Osteoblast (primary cell): ENCODE measurements at regions not wholly inside any gene's neighbourhood (a gene's known extent, or its start where the extent isn't known, plus 50 kb on each side); places are given as distances from the start of the nearest gene placed in this dataset.

Experiments
- DNase-seq: peaks from one replicate; pipeline ENCODE4 v3.0.0; 2011; ENCODE audit warnings: low spot score, mixed read lengths; ENCODE audit not compliant: insufficient read length; ENCODE audit errors: missing footprints
- H2AFZ ChIP-seq: 2 replicates; pipeline ENCODE4 v1.6.0; 2011; ENCODE audit warnings: mild to moderate bottlenecking, low read length
- H3K27ac ChIP-seq: 2 replicates; pipeline ENCODE4 v1.5.1; 2011; ENCODE audit warnings: mild to moderate bottlenecking, low read depth, low read length, moderate library complexity
- H3K27me3 ChIP-seq: 2 replicates; pipeline ENCODE4 v1.6.0; 2012; ENCODE audit warnings: mild to moderate bottlenecking, control low read depth, inconsistent platforms, low read length, moderate library complexity; ENCODE audit not compliant: insufficient read depth
- H3K36me3 ChIP-seq: 2 replicates; pipeline ENCODE4 v1.5.1; 2011; ENCODE audit warnings: mild to moderate bottlenecking, low read length, control low read depth, moderate library complexity; ENCODE audit not compliant: insufficient read depth
- H3K4me1 ChIP-seq: 2 replicates; pipeline ENCODE4 v1.5.1; 2011; ENCODE audit warnings: mild to moderate bottlenecking, low read length, control low read depth, moderate library complexity; ENCODE audit not compliant: insufficient read depth
- H3K4me2 ChIP-seq: 2 replicates; pipeline ENCODE4 v1.6.0; 2011; ENCODE audit warnings: mild to moderate bottlenecking, low read length; ENCODE audit not compliant: insufficient read depth
- H3K4me3 ChIP-seq: fragments of 200-600 bp; sonication (generic); 3 replicates; pipeline ENCODE4 v1.5.1; 2012; ENCODE audit warnings: mild to moderate bottlenecking, low read length, inconsistent platforms; ENCODE audit not compliant: insufficient read depth
- H3K79me2 ChIP-seq: 2 replicates; pipeline ENCODE4 v1.6.0; 2012; ENCODE audit warnings: mild to moderate bottlenecking, low read length, control low read depth, inconsistent platforms; ENCODE audit not compliant: insufficient read depth
- H3K9me3 ChIP-seq: 2 replicates; pipeline ENCODE4 v1.5.1; 2011; ENCODE audit warnings: low read depth, low read length, control low read depth
- H4K20me1 ChIP-seq: 2 replicates; pipeline ENCODE4 v1.6.0; 2012; ENCODE audit warnings: mild to moderate bottlenecking, low read length, control low read depth; ENCODE audit not compliant: insufficient read depth
- TF ChIP-seq, protein P1 (sequence below): IDR thresholded peaks from 2 replicates; pipeline ENCODE4 v1.5.1; 2011; ENCODE audit warnings: mild to moderate bottlenecking, low read depth, low read length, moderate library complexity; ENCODE audit errors: extremely low read depth

DNA sequence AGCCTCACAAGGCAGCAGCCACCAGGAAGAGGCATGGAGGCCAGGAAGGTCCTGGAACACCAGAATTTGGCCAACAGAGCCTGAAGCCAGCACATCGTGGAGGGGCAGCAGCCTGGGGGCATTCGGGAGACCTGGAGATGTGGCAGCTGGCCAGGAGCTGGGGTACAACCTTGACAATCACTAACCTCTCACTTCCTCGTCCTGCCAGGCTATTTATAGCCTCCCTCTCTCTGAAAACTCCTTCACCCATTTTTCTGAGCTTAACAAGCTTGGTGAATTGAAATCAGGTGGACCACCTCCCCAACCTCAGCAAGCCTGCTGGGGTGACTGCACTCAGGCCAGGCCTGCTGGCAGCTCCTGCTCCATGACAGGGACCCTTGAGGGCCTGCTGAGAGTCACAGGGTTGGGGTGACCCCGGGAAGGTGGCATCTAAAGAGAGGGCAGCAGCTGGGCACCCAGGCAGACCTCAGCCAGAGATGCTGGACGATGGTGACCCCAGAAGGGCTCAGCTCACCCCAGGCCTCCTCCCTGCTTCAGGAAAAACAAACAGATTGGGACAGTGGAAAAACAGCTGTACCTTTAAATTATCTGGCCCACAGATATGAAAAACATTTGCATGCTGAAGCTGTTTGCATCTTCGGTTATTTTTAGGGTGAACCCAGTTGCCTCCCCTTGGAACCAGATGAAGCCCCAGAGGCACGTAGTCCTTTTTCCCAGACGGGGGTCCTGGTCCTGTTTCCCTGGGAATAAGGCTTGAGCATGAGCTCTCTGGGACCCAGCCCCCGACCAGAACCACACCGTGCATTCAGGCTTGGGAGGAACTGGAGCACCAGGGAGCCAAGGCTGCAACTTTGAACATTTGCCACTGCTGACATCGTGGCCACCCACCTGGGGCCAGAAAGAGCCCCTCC is 67.0 kb downstream of the PITPNM2 start:
- H3K27ac ChIP-seq: no peak overlapping the region
- peak; percentile 6 for DNase-seq
- no peaks in the 10 kb centered on the region for H3K36me3 ChIP-seq
- no peak overlapping the region for H3K4me2 ChIP-seq
- TF ChIP-seq, protein P1, sequence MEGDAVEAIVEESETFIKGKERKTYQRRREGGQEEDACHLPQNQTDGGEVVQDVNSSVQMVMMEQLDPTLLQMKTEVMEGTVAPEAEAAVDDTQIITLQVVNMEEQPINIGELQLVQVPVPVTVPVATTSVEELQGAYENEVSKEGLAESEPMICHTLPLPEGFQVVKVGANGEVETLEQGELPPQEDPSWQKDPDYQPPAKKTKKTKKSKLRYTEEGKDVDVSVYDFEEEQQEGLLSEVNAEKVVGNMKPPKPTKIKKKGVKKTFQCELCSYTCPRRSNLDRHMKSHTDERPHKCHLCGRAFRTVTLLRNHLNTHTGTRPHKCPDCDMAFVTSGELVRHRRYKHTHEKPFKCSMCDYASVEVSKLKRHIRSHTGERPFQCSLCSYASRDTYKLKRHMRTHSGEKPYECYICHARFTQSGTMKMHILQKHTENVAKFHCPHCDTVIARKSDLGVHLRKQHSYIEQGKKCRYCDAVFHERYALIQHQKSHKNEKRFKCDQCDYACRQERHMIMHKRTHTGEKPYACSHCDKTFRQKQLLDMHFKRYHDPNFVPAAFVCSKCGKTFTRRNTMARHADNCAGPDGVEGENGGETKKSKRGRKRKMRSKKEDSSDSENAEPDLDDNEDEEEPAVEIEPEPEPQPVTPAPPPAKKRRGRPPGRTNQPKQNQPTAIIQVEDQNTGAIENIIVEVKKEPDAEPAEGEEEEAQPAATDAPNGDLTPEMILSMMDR: no peak
- peaks cover 11% of the 10 kb centered on the region for H3K4me1 ChIP-seq
- H3K9me3 ChIP-seq: no peaks in the 10 kb centered on the region
- no peak overlapping the region for H2AFZ ChIP-seq
- peaks cover 25% of the 10 kb centered on the region for H4K20me1 ChIP-seq
- peaks cover 7% of the 10 kb centered on the region for H3K79me2 ChIP-seq
- H3K4me3 ChIP-seq: no peak overlapping the region
- H3K27me3 ChIP-seq: no peaks in the 10 kb centered on the region

DNA sequence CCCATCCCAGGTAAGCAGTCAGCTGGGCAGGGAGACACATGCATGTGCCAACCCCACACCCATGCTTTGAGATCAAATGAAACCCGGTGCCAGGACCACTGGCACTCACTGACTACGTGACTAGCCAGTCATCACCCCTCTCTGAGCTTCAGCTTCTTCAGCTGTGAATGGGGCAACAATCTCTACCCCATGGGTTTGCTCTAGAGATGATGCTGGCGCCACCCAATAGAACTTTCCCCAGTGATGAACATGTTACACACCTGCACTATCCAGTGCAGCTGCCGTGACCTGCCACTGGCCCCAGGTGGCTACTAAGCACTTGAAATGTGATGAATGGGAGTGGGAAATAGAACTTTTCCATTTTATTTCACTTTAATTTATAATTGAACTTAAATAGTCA is 70.3 kb downstream of the PITPNM2 start:
- Histone ChIP-seq H3K4me2 (no peak overlapping the region), H3K79me2 (peaks cover 7% of the 10 kb centered on the region), H3K9me3 (no peaks in the 10 kb centered on the region), H3K27ac (no peak overlapping the region), H3K27me3 (no peaks in the 10 kb centered on the region), H4K20me1 (peaks cover 37% of the 10 kb centered on the region), H3K4me3 (no peak overlapping the region), H3K36me3 (no peaks in the 10 kb centered on the region), H2AFZ (no peak overlapping the region), H3K4me1 (peaks cover 5% of the 10 kb centered on the region)
- TF ChIP-seq, protein P1: no peak
- no peak for DNase-seq

DNA sequence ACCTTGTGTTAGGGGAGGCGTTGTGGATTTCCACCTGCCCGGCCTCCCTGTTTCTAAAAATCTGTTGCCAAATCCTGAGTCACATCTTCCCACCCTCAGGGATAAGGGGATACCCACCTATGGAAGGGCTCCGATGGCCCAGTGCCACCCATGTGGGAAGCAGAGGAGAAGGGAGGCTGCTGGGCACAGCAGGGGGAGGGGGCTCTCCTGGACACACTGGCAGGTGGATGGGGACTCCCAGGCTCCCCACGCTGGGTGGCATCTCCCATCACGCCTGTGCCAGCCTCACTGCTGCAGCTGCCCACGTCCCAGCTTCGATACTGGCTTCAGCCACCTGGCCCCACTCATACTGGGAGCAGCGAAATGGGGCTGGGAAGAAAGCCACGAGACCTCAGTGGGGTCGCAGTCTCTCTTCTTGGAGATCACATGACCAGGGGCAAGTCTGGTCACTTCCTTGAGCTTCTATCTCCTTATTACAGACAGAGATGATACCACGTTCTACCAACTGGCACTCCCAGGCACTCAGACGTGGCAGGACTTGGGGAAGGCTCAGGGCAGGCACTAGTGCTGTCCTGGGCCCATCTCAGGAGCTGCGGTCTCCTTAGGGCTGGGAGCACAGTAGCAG is 72.2 kb downstream of the PITPNM2 start:
- Histone ChIP-seq H3K36me3 (no peaks in the 10 kb centered on the region), H2AFZ (no peak overlapping the region), H4K20me1 (peaks cover 45% of the 10 kb centered on the region), H3K4me3 (no peak overlapping the region), H3K27me3 (no peaks in the 10 kb centered on the region), H3K79me2 (peaks cover 7% of the 10 kb centered on the region), H3K9me3 (no peaks in the 10 kb centered on the region), H3K27ac (no peak overlapping the region), H3K4me1 (no peaks in the 10 kb centered on the region), H3K4me2 (no peak overlapping the region)
- DNase-seq: peak; percentile 67
- TF ChIP-seq, protein P1: no peak

DNA sequence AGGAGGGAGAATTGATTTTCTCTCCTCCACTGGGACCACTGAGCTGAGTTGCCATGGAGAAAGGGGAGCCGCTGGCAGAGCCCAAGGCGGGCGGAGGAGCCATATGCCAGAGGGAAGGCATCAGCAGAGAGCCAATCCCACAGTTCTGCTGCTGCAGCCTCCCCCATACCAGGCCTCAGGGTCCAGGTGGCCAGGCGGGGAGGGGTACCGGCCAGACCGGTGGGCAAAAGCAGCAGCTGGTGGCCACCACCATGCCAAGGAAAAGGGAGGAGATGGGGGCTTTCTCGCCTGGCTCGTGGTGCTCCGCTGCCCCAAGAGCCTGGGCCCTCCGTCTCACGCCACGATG is 72.8 kb downstream of the PITPNM2 start:
- Histone ChIP-seq H3K79me2 (peaks cover 4% of the 10 kb centered on the region), H2AFZ (no peak overlapping the region), H3K4me2 (no peak overlapping the region), H4K20me1 (peaks cover 46% of the 10 kb centered on the region), H3K27me3 (no peaks in the 10 kb centered on the region), H3K9me3 (no peaks in the 10 kb centered on the region), H3K36me3 (no peaks in the 10 kb centered on the region), H3K27ac (no peak overlapping the region), H3K4me3 (no peak overlapping the region), H3K4me1 (no peaks in the 10 kb centered on the region)
- no peak for DNase-seq
- TF ChIP-seq, protein P1: no peak
